CD14-positive monocyte (primary cell): ENCODE measurements at regions not wholly inside any gene's neighbourhood (a gene's known extent, or its start where the extent isn't known, plus 50 kb on each side); places are given as distances from the start of the nearest gene placed in this dataset.

ENCODE experiments used
- DNase-seq, 3 donors: peaks; one replicate each; pipeline ENCODE4 v3.0.0-alpha.2; 2011 to 2022
- H2AFZ ChIP-seq: 2 replicates; pipeline ENCODE4 v1.6.0; 2012; ENCODE audit warnings: mild to moderate bottlenecking, low read depth, low read length, inconsistent platforms; ENCODE audit not compliant: insufficient read depth, poor library complexity, severe bottlenecking
- H3K27ac ChIP-seq, 2 donors: 1 replicate in 1 of 2; 2 replicates in 1 of 2; pipeline ENCODE4 v1.5.1; 2012 to 2013; ENCODE audit warnings: low read length in 2 of 2, control low read depth in 1 of 2, inconsistent platforms in 1 of 2, low read depth in 1 of 2, mild to moderate bottlenecking in 1 of 2
- H3K27me3 ChIP-seq, 2 donors: one replicate each; pipeline versions ENCODE4 v1.6.0 to v1.6.1; 2011 to 2013; ENCODE audit warnings: low read length in 2 of 2; ENCODE audit not compliant: control insufficient read depth in 2 of 2, insufficient read depth in 2 of 2
- H3K36me3 ChIP-seq, 2 donors: replicated peaks in 1 of 2; 1 replicate in 1 of 2; 2 replicates in 1 of 2; pipeline versions ENCODE4 v1.5.1 to v1.6.1; 2012 to 2013; ENCODE audit warnings: low read length in 2 of 2, control low read depth in 1 of 2, inconsistent platforms in 1 of 2, mild to moderate bottlenecking in 1 of 2; ENCODE audit not compliant: insufficient read depth in 2 of 2, control insufficient read depth in 1 of 2
- H3K4me1 ChIP-seq, 2 donors: 1 replicate in 1 of 2; 2 replicates in 1 of 2; pipeline versions ENCODE4 v1.5.1 to v1.6.1; 2012 to 2013; ENCODE audit warnings: low read length in 2 of 2, control low read depth in 1 of 2, inconsistent platforms in 1 of 2, mild to moderate bottlenecking in 1 of 2, moderate library complexity in 1 of 2; ENCODE audit not compliant: insufficient read depth in 2 of 2, control insufficient read depth in 1 of 2
- H3K4me2 ChIP-seq: replicated peaks from 2 replicates; pipeline ENCODE3; 2012; ENCODE audit warnings: low read length, moderate library complexity, mild to moderate bottlenecking; ENCODE audit not compliant: poor library complexity, severe bottlenecking; ENCODE audit errors: extremely low read depth
- H3K4me3 ChIP-seq, 3 experiments: fragments of 200-600 bp in 1 of 3; sonication (generic) in 1 of 3; replicated peaks in 1 of 3; 1 replicate in 2 of 3; 2 replicates in 1 of 3; pipeline ENCODE4 v1.5.1; 2011 to 2013; ENCODE audit warnings: low read length in 3 of 3, mild to moderate bottlenecking in 3 of 3, control low read depth in 2 of 3, low read depth in 2 of 3, inconsistent platforms in 1 of 3, moderate library complexity in 1 of 3
- H3K79me2 ChIP-seq: 2 replicates; pipeline ENCODE4 v1.6.0; 2012; ENCODE audit warnings: mild to moderate bottlenecking, control low read depth, inconsistent platforms, low read length, moderate library complexity; ENCODE audit not compliant: insufficient read depth
- H3K9ac ChIP-seq: 2 replicates; pipeline ENCODE4 v1.6.0; 2017; ENCODE audit warnings: low read length, mild to moderate bottlenecking; ENCODE audit not compliant: insufficient read depth, poor library complexity, severe bottlenecking
- H3K9me3 ChIP-seq, 2 donors: replicated peaks in 1 of 2; 1 replicate in 1 of 2; 2 replicates in 1 of 2; pipeline versions ENCODE4 v1.5.1 to v1.6.1; 2012 to 2013; ENCODE audit warnings: low read length in 2 of 2, control low read depth in 1 of 2; ENCODE audit not compliant: control insufficient read depth in 1 of 2, insufficient read depth in 1 of 2
- H4K20me1 ChIP-seq: 2 replicates; pipeline ENCODE4 v1.6.0; 2012; ENCODE audit warnings: mild to moderate bottlenecking, low read length, control low read depth, moderate library complexity; ENCODE audit not compliant: insufficient read depth
- H3K27ac Mint-ChIP-seq, 7 donors: one replicate each; pipeline ENCODE4 v1.8.0; 2020; ENCODE audit warnings: mild to moderate bottlenecking in 7 of 7, mixed read lengths in 7 of 7, moderate library complexity in 6 of 7, inconsistent platforms in 2 of 7
- H3K27me3 Mint-ChIP-seq, 3 donors: one replicate each; pipeline ENCODE4 v1.8.0; 2021 to 2022; ENCODE audit warnings: low read depth in 3 of 3, mild to moderate bottlenecking in 3 of 3, mixed read lengths in 3 of 3, moderate library complexity in 3 of 3, inconsistent platforms in 1 of 3
- H3K36me3 Mint-ChIP-seq, 2 donors: one replicate each; pipeline ENCODE4 v1.8.0; 2020; ENCODE audit warnings: mixed read lengths in 2 of 2, inconsistent platforms in 1 of 2, mild to moderate bottlenecking in 1 of 2
- H3K4me1 Mint-ChIP-seq: one replicate; pipeline ENCODE4 v1.8.0; 2020; ENCODE audit warnings: mild to moderate bottlenecking, mixed read lengths
- H3K4me3 Mint-ChIP-seq, 2 donors: one replicate each; pipeline ENCODE4 v1.8.0; 2020; ENCODE audit warnings: mild to moderate bottlenecking in 2 of 2, mixed read lengths in 2 of 2, moderate library complexity in 1 of 2
- H3K9me3 Mint-ChIP-seq, 7 donors: one replicate each; pipeline ENCODE4 v1.8.0; 2020 to 2022; ENCODE audit warnings: mixed read lengths in 7 of 7, mild to moderate bottlenecking in 6 of 7, moderate library complexity in 6 of 7, inconsistent platforms in 2 of 7
- WGBS: methylation state at CpG from one replicate; pipeline ENCODE4 v1.1.5; 2013; ENCODE audit warnings: missing lambda C conversion rate; ENCODE audit not compliant: insufficient coverage; 5-methylcytosine and 5-hydroxymethylcytosine counted together
- intact Hi-C, 2 donors: fragments of 100-400 bp; cut with micrococcal nuclease; formaldehyde crosslinking; loops; one replicate each; pipeline versions ENCODE4 v1.15.0 to v1.15.1; 2023
- TF ChIP-seq, protein P1 (sequence below): fragments of 200-600 bp; IDR thresholded peaks from one replicate; pipeline ENCODE4 v1.8.0; 2022; ENCODE audit warnings: antibody characterized with exemption, mild to moderate bottlenecking

DNA sequence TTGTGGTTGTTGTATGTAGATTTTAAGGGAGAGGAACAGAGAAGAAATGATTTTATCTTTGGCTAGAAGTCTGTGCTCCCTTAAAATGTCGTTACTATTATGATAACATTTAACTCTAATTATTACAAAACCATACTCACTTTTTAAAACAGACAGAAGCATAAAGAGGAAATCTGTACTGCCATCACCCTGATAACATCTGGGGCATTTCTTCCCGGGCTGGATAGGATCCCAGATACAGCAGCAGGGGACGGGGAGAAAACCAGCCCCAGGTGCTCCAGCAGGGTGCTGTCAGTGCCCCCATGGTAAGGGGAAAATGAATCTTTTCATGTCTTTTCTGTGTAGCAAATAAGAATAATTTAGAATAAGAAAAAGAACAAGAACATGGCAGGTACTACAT, 139.4 kb upstream of the IRX6 start:
- Mint-ChIP-seq H3K4me3 (no peak overlapping the region), H3K4me1 (no peaks in the 10 kb centered on the region), H3K36me3 (no peaks in the 10 kb centered on the region), H3K9me3 (peaks cover 0 to 11% (median 0%) of the 10 kb centered on the region in 7 donors), H3K27me3 (peaks cover 7 to 12% (median 9%) of the 10 kb centered on the region in 3 donors), H3K27ac (no peak overlapping the region)
- Histone ChIP-seq H3K27me3 (peaks cover 0 to 3% of the 10 kb centered on the region in 2 donors), H3K79me2 (no peaks in the 10 kb centered on the region), H3K9ac (no peak overlapping the region), H3K4me1 (no peaks in the 10 kb centered on the region), H3K9me3 (no peaks in the 10 kb centered on the region), H3K4me3 (no peak overlapping the region), H2AFZ (no peak overlapping the region), H3K27ac (no peak overlapping the region), H3K36me3 (no peaks in the 10 kb centered on the region), H3K4me2 (no peak overlapping the region), H4K20me1 (no peaks in the 10 kb centered on the region)
- no peak for DNase-seq
- intact Hi-C loops: no loop called here
- WGBS: no CpG with 5 or more reads among the region's 3 CpGs
- TF ChIP-seq, protein P1, sequence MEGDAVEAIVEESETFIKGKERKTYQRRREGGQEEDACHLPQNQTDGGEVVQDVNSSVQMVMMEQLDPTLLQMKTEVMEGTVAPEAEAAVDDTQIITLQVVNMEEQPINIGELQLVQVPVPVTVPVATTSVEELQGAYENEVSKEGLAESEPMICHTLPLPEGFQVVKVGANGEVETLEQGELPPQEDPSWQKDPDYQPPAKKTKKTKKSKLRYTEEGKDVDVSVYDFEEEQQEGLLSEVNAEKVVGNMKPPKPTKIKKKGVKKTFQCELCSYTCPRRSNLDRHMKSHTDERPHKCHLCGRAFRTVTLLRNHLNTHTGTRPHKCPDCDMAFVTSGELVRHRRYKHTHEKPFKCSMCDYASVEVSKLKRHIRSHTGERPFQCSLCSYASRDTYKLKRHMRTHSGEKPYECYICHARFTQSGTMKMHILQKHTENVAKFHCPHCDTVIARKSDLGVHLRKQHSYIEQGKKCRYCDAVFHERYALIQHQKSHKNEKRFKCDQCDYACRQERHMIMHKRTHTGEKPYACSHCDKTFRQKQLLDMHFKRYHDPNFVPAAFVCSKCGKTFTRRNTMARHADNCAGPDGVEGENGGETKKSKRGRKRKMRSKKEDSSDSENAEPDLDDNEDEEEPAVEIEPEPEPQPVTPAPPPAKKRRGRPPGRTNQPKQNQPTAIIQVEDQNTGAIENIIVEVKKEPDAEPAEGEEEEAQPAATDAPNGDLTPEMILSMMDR: no peak

DNA sequence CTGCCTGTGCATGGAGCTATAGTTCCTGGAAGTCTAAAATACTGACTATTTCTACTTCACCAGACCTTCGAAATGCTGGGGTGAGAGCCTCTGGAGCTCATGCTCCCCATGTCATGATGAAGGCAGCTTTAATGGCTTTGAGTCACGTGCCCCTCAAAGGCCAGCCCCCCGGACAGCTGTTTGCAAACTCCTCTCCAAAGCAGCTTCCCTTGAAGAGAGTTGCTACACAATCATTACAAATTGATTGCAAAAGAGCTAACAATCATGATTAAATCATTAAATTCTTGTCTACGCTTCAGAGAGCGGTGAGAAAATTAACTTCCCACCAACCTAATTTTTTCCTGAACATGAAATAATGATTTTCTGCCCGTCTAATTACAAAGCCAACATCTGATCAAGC, 134.8 kb upstream of the IRX6 start:
- H3K36me3 ChIP-seq: no peaks in the 10 kb centered on the region
- no peak overlapping the region for H3K4me2 ChIP-seq
- peaks cover 0 to 3% of the 10 kb centered on the region in 2 donors for H3K9me3 ChIP-seq
- TF ChIP-seq, protein P1: no peak
- H3K27me3 Mint-ChIP-seq: peaks cover 8 to 14% (median 10%) of the 10 kb centered on the region in 3 donors
- H3K4me3 ChIP-seq: no peak overlapping the region
- WGBS: 69% methylated on average over 2 of the region's 6 CpGs
- no peak overlapping the region for H2AFZ ChIP-seq
- peaks cover 0 to 6% of the 10 kb centered on the region in 2 donors for H3K27me3 ChIP-seq
- H3K27ac ChIP-seq: no peak overlapping the region
- H3K4me1 Mint-ChIP-seq: no peaks in the 10 kb centered on the region
- no peak for DNase-seq
- no peaks in the 10 kb centered on the region for H4K20me1 ChIP-seq
- peaks cover 0 to 13% (median 2%) of the 10 kb centered on the region in 7 donors for H3K9me3 Mint-ChIP-seq
- no peak overlapping the region for H3K9ac ChIP-seq
- H3K27ac Mint-ChIP-seq: no peak overlapping the region
- H3K4me3 Mint-ChIP-seq: no peak overlapping the region
- no peaks in the 10 kb centered on the region for H3K36me3 Mint-ChIP-seq
- H3K4me1 ChIP-seq: no peaks in the 10 kb centered on the region
- no peaks in the 10 kb centered on the region for H3K79me2 ChIP-seq
- intact Hi-C loops: no loop called here
